GM12873 (cell line): ENCODE measurements at regions not wholly inside any gene's neighbourhood (a gene's known extent, or its start where the extent isn't known, plus 50 kb on each side); places are given as distances from the start of the nearest gene placed in this dataset.

Experiments
- TF ChIP-seq, protein P1 (sequence below): IDR thresholded peaks from 2 replicates; pipeline ENCODE4 v1.5.1; 2012; ENCODE audit warnings: low read depth, mild to moderate bottlenecking, moderate library complexity, low read length, control low read depth; ENCODE audit not compliant: insufficient read depth; ENCODE audit errors: missing control alignments

DNA sequence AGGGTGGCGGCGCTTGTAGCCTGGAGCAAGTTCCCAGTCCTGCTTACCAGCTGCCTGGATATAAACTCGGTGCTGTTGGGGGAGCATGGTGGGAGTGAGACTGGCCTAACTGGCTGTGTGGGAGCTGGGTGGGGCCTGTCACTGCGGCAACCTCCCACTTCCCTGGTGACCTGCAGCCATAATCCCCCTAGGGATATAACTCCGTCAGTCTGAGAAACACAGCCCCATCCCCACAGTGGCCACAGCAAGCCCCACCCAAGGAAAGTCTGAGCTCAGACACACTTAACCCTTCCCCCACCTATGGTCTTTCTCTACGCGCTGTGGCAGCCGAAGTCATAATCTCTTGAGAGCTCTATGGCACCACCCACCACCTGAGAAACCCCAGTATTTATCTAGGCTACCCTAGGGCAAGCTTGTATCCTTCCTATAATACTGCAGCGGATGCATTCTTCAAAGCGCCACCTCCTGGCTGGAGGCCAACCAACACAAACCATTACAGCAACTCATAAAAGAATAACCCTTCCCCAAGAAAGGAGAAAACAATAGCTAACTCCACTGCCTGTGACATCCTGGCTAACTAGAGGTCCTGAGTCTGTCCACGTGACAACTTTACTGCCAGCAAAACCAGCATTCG, 57.4 kb downstream of the ZNF648 start:
- TF ChIP-seq, protein P1, sequence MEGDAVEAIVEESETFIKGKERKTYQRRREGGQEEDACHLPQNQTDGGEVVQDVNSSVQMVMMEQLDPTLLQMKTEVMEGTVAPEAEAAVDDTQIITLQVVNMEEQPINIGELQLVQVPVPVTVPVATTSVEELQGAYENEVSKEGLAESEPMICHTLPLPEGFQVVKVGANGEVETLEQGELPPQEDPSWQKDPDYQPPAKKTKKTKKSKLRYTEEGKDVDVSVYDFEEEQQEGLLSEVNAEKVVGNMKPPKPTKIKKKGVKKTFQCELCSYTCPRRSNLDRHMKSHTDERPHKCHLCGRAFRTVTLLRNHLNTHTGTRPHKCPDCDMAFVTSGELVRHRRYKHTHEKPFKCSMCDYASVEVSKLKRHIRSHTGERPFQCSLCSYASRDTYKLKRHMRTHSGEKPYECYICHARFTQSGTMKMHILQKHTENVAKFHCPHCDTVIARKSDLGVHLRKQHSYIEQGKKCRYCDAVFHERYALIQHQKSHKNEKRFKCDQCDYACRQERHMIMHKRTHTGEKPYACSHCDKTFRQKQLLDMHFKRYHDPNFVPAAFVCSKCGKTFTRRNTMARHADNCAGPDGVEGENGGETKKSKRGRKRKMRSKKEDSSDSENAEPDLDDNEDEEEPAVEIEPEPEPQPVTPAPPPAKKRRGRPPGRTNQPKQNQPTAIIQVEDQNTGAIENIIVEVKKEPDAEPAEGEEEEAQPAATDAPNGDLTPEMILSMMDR: no peak

DNA sequence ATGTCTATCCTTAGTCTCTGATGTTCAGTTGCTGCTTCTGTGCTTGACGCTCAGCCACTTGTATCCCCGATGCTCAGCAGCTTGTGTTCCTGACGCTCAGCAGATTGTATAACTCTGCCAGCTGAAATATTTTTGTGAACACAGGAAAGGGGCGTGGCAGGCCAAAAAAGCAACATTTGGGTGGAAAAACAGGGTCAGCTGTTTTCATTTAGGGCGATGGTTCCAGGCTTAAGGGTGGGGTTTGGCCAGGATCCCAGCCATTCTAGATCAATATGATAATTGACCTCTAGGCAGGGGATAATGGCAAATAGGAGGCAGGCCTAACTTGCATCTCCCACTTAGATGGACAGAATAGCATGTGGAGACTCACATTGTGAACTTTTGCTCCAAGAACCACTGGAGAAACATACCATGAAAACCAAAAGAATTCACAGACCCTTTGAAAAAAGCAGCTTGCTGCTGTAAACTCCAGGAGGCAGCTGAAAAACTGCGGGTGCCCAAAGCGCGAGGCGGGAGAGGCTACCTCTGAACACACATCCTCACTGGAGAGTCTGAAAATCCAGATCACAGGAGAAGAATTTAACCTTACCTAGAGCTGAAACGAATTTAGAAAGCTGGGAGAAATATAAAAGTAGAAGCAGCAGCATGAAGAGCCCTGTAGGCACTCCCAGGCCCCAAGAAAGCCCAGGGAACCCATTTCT, 58.3 kb downstream of the ZNF648 start:
- TF ChIP-seq, protein P1: no peak

DNA sequence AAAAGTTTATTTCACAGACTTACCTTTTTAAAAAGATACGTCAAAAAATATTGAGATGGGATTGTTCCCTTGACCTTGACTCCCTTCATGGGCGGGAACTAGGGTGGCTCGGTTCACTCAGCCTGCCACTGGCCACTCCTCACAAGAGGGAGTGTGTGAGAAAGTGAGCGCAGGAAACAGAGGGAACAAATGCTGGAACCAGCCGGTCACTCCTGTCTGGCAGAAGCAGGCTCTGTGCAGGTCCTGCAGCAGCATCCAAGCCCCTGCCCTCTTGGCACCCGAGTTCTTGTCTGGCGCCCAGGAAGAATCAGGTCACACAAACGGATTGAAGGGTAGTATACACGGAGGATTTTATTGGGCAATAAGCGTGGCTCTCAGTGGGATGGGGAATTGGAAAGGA, 58.9 kb downstream of the ZNF648 start:
- TF ChIP-seq, protein P1: no peak

DNA sequence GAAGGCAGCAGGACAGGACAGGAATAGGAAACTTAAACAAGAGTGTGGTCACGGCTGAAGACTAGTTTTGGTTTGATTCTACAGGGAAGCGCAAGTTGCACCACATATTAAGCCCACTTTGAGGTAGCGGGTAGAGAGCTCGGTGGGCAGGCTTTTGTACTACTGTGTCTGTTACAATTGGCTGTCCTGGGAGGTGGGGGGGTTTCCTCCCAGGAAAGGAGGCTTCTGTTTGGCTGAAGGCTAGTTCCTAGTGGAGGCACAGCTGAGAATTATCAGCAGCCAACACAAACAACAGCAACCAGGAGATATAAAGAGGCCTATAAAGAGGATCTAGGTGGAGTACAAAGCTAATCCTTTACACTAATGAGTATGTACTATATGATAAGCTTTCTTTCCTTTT, 62.7 kb downstream of the ZNF648 start:
- TF ChIP-seq, protein P1: no peak

DNA sequence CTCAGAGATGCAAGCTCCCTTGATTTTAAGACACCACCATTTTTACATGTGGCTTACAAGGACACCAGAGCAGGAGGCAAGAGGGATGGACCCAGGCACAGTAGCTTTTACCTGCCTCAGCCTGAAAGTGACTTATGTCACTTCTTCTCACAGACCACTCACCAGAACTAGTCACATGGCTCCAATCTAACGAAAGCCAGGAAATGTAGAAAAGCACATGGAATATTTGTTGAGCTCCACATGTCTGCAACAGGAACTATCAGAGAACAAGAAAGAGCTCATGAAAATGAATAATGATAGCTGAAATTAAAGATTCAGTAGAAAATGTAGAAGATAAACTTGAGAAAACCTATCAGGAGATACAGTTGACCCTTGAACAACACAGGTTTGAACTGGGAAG, 69.4 kb downstream of the ZNF648 start:
- TF ChIP-seq, protein P1: no peak

DNA sequence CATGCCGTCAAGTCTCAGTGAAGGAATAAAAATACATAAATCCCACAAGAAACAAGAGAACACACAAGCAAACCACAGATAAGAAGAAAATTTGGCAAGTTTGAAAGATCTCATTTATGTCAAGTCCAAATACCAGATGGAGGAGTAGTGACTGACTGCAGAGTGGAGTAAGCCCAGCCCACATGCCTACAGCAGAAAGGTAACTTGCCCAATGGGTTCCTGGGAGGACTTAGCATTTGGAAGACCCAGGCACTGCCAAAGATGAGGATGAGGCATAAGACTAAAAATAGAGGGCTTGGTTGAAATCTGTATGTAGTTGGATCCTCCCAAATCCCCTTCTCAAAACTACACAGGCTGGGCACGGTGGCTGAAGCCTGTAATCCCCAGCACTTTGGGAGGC, 70.8 kb downstream of the ZNF648 start:
- TF ChIP-seq, protein P1: no peak

DNA sequence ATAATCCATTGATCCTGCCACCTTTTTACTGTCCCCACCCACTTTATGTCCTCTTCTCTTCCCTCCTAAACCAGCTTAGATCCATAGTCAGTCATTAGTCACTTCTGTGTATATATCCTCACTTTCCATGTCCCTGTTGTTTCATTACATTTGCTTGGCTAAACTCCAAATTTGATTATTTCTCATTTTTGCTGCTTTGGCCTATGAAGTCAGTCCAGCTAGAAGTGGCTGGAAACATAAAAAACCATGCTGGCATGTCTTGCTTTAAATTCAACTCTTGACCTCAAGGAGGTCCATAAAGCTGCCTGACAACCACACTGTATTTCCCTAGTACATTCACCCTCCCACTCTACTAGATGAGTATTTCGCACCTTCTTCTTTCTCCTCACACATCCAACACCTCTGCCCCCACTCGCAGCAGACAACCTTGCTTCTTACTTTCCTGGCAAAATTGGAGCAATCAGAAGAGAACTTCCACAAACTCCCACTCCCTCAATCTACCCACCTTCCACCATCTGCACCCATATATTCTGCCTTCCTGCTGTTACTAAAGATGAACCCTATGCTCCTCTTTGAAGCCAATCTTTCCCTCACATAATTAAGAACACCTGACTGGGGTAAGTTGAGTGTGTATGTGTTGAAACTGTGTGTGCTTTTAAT, 72.1 kb downstream of the ZNF648 start:
- TF ChIP-seq, protein P1: no peak
